Left lung (tissue), 4 donors: ENCODE measurements at regions not wholly inside any gene's neighbourhood (a gene's known extent, or its start where the extent isn't known, plus 50 kb on each side); places are given as distances from the start of the nearest gene placed in this dataset.

ENCODE experiments used
- ATAC-seq: fragments of 200-7000 bp; cut with Tn5 transposase; one replicate; pipeline ENCODE4 v1.9.1; 2020; ENCODE audit warnings: moderate library complexity
- DNase-seq, 4 donors: peaks; one replicate each; pipeline ENCODE4 v3.0.0-alpha.2; 2013 to 2020
- H3K27ac ChIP-seq, 2 donors: fragments of 200-600 bp; sonication (generic) in 1 of 2; one replicate each; pipeline versions ENCODE4 v1.5.0 to v1.8.0; 2020 to 2021
- H3K27me3 ChIP-seq, 2 donors: fragments of 200-600 bp; sonication (generic) in 1 of 2; one replicate each; pipeline versions ENCODE4 v1.5.0 to v1.8.0; 2020 to 2021
- H3K36me3 ChIP-seq, 2 donors: fragments of 200-600 bp; sonication (generic) in 1 of 2; one replicate each; pipeline versions ENCODE4 v1.5.0 to v1.8.0; 2020 to 2021
- H3K4me1 ChIP-seq, 2 donors: fragments of 200-600 bp; one replicate each; pipeline ENCODE4 v1.8.0; 2021
- H3K4me3 ChIP-seq, 2 donors: fragments of 200-600 bp; sonication (generic) in 1 of 2; one replicate each; pipeline versions ENCODE4 v1.5.0 to v1.8.0; 2020 to 2021; ENCODE audit warnings: mild to moderate bottlenecking in 1 of 2
- H3K9me3 ChIP-seq, 2 donors: fragments of 200-600 bp; sonication (generic) in 1 of 2; one replicate each; pipeline versions ENCODE4 v1.5.0 to v1.8.0; 2020 to 2021
- CTCF ChIP-seq, 2 donors: fragments of 200-600 bp; sonication (generic) in 1 of 2; IDR thresholded peaks; one replicate each; pipeline versions ENCODE4 v1.5.0 to v1.8.0; 2021; ENCODE audit warnings: antibody characterized with exemption in 2 of 2
- intact Hi-C, 2 donors: fragments of 100-400 bp; cut with DNase I; formaldehyde crosslinking; loops; one replicate each; pipeline versions ENCODE4 v1.11.2 to v1.14.2; 2022
- donor health status: DM: no; HTN: yes; CAD: no.
- donor health status: DM: no; HTN: no; CAD: no.

GRCh38 chr18:60599995-60600394 is 227.4 kb upstream of the MC4R start:
- Histone ChIP-seq H3K27me3 (no peaks in the 10 kb centered on the region), H3K4me3 (no peak overlapping the region), H3K9me3 (no peaks in the 10 kb centered on the region), H3K4me1 (no peaks in the 10 kb centered on the region), H3K36me3 (no peaks in the 10 kb centered on the region), H3K27ac (no peak overlapping the region)
- no peak for ATAC-seq
- no peak for TF ChIP-seq CTCF (IDR thresholded peaks at IDR 0.05)
- intact Hi-C loops = no loop called here
- DNase-seq = no peak

- Histone ChIP-seq H3K27ac (no peak overlapping the region), H3K9me3 (no peaks in the 10 kb centered on the region), H3K4me1 (no peaks in the 10 kb centered on the region), H3K27me3 (no peaks in the 10 kb centered on the region), H3K36me3 (no peaks in the 10 kb centered on the region), H3K4me3 (no peak overlapping the region)
- intact Hi-C loops = no loop called here
- no peak for TF ChIP-seq CTCF (IDR thresholded peaks at IDR 0.05)
- ATAC-seq (no peak), DNase-seq (no peak)
Observed at GRCh38 chr18:60601249-60601648, 228.7 kb upstream of the MC4R start.

- intact Hi-C loops = no loop called here
- H3K4me3 ChIP-seq = no peak overlapping the region
- no peak for ATAC-seq
- H3K4me1 ChIP-seq = no peaks in the 10 kb centered on the region
- no peaks in the 10 kb centered on the region for H3K27me3 ChIP-seq
- no peaks in the 10 kb centered on the region for H3K9me3 ChIP-seq
- TF ChIP-seq CTCF (IDR thresholded peaks at IDR 0.05) = no peak
- DNase-seq = no peak
- no peak overlapping the region for H3K27ac ChIP-seq
- no peaks in the 10 kb centered on the region for H3K36me3 ChIP-seq
Observed at GRCh38 chr18:60623331-60623730, 250.8 kb upstream of the MC4R start.

GRCh38 chr18:60624207-60624606 is 251.6 kb upstream of the MC4R start:
- Histone ChIP-seq H3K4me1 (no peaks in the 10 kb centered on the region), H3K9me3 (no peaks in the 10 kb centered on the region), H3K27ac (no peak overlapping the region), H3K36me3 (no peaks in the 10 kb centered on the region), H3K4me3 (no peak overlapping the region), H3K27me3 (no peaks in the 10 kb centered on the region)
- TF ChIP-seq CTCF (IDR thresholded peaks at IDR 0.05) = no peak
- no peak for ATAC-seq
- DNase-seq = no peak
- intact Hi-C loops = no loop called here

- intact Hi-C loops = no loop called here
- DNase-seq (no peak), ATAC-seq (no peak)
- TF ChIP-seq CTCF (IDR thresholded peaks at IDR 0.05) = no peak
- Histone ChIP-seq H3K27me3 (no peaks in the 10 kb centered on the region), H3K4me1 (no peaks in the 10 kb centered on the region), H3K36me3 (no peaks in the 10 kb centered on the region), H3K4me3 (no peak overlapping the region), H3K9me3 (peaks cover 0 to 8% of the 10 kb centered on the region in 2 donors), H3K27ac (no peak overlapping the region)
Observed at GRCh38 chr18:60639836-60640235, 267.3 kb upstream of the MC4R start.
